ENCODE measurements at regions not wholly inside any gene's neighbourhood (a gene's known extent, or its start where the extent isn't known, plus 50 kb on each side); places are given as distances from the start of the nearest gene placed in this dataset.

DNA sequence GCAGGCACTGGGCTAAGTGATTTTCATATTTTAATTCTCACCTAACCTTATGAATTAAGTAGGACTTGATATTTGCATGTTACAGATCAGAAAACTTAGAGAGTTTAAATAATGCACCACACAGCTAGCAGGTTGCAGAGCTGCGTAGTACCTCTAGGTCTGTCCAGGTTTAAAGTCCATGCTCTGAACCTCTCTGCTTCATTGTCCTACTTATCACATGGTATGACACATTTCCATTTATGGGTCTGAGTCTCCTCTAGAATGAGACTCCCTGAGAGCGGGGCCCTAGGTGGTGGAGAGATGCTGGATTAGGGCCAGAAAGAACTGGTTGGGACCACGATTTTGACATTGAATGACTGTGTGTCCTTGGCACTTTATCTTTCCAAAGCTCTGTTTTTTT is 102.5 kb upstream of the USP24 start:
- TF ChIP-seq, protein P1, sequence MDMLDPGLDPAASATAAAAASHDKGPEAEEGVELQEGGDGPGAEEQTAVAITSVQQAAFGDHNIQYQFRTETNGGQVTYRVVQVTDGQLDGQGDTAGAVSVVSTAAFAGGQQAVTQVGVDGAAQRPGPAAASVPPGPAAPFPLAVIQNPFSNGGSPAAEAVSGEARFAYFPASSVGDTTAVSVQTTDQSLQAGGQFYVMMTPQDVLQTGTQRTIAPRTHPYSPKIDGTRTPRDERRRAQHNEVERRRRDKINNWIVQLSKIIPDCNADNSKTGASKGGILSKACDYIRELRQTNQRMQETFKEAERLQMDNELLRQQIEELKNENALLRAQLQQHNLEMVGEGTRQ (IDR thresholded peaks at IDR 0.05): no peak
- TF ChIP-seq CBX8 (IDR thresholded peaks at IDR 0.05): no peak
- TF ChIP-seq HDAC2 (IDR thresholded peaks at IDR 0.05): no peak
- no peak for TF ChIP-seq GATA3 (IDR thresholded peaks at IDR 0.05; ENCODE audit: borderline replicate concordance)
- TF ChIP-seq CEBPB (IDR thresholded peaks at IDR 0.05): no peak
- TF ChIP-seq FOSB (CRISPR knock-in tag; IDR thresholded peaks at IDR 0.05): no peak
- TF ChIP-seq, protein P2, sequence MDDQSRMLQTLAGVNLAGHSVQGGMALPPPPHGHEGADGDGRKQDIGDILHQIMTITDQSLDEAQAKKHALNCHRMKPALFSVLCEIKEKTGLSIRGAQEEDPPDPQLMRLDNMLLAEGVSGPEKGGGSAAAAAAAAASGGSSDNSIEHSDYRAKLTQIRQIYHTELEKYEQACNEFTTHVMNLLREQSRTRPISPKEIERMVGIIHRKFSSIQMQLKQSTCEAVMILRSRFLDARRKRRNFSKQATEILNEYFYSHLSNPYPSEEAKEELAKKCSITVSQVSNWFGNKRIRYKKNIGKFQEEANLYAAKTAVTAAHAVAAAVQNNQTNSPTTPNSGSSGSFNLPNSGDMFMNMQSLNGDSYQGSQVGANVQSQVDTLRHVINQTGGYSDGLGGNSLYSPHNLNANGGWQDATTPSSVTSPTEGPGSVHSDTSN (IDR thresholded peaks at IDR 0.05): no peak
- TF ChIP-seq, protein P3, sequence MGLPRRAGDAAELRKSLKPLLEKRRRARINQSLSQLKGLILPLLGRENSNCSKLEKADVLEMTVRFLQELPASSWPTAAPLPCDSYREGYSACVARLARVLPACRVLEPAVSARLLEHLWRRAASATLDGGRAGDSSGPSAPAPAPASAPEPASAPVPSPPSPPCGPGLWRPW (IDR thresholded peaks at IDR 0.05): no peak
- TF ChIP-seq, protein P4, sequence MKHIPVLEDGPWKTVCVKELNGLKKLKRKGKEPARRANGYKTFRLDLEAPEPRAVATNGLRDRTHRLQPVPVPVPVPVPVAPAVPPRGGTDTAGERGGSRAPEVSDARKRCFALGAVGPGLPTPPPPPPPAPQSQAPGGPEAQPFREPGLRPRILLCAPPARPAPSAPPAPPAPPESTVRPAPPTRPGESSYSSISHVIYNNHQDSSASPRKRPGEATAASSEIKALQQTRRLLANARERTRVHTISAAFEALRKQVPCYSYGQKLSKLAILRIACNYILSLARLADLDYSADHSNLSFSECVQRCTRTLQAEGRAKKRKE (CRISPR knock-in tag; IDR thresholded peaks at IDR 0.05; ENCODE audit: low read depth): no peak
- TF ChIP-seq EHF (CRISPR knock-in tag; IDR thresholded peaks at IDR 0.05): no peak
- no peak for TF ChIP-seq RFX5 (IDR thresholded peaks at IDR 0.05)
- TF ChIP-seq, protein P5, sequence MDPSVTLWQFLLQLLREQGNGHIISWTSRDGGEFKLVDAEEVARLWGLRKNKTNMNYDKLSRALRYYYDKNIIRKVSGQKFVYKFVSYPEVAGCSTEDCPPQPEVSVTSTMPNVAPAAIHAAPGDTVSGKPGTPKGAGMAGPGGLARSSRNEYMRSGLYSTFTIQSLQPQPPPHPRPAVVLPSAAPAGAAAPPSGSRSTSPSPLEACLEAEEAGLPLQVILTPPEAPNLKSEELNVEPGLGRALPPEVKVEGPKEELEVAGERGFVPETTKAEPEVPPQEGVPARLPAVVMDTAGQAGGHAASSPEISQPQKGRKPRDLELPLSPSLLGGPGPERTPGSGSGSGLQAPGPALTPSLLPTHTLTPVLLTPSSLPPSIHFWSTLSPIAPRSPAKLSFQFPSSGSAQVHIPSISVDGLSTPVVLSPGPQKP (IDR thresholded peaks at IDR 0.05; ENCODE audit: low read depth, low read length): no peak
- no peak for TF ChIP-seq KDM1A (IDR thresholded peaks at IDR 0.05; ENCODE audit: low read depth)
- no peak for TF ChIP-seq ZC3H11A (IDR thresholded peaks at IDR 0.05)
- TF ChIP-seq, protein P6, sequence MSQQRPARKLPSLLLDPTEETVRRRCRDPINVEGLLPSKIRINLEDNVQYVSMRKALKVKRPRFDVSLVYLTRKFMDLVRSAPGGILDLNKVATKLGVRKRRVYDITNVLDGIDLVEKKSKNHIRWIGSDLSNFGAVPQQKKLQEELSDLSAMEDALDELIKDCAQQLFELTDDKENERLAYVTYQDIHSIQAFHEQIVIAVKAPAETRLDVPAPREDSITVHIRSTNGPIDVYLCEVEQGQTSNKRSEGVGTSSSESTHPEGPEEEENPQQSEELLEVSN (IDR thresholded peaks at IDR 0.05; ENCODE audit: borderline replicate concordance, low read depth): no peak
- TF ChIP-seq, protein P7, sequence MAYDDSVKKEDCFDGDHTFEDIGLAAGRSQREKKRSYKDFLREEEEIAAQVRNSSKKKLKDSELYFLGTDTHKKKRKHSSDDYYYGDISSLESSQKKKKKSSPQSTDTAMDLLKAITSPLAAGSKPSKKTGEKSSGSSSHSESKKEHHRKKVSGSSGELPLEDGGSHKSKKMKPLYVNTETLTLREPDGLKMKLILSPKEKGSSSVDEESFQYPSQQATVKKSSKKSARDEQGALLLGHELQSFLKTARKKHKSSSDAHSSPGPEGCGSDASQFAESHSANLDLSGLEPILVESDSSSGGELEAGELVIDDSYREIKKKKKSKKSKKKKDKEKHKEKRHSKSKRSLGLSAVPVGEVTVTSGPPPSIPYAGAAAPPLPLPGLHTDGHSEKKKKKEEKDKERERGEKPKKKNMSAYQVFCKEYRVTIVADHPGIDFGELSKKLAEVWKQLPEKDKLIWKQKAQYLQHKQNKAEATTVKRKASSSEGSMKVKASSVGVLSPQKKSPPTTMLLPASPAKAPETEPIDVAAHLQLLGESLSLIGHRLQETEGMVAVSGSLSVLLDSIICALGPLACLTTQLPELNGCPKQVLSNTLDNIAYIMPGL (CRISPR knock-in tag; IDR thresholded peaks at IDR 0.05; ENCODE audit: borderline replicate concordance): no peak
- no peak for TF ChIP-seq EHMT2 (IDR thresholded peaks at IDR 0.05; ENCODE audit: low read depth)
- TF ChIP-seq FOXS1 (CRISPR knock-in tag; IDR thresholded peaks at IDR 0.05): no peak

DNA sequence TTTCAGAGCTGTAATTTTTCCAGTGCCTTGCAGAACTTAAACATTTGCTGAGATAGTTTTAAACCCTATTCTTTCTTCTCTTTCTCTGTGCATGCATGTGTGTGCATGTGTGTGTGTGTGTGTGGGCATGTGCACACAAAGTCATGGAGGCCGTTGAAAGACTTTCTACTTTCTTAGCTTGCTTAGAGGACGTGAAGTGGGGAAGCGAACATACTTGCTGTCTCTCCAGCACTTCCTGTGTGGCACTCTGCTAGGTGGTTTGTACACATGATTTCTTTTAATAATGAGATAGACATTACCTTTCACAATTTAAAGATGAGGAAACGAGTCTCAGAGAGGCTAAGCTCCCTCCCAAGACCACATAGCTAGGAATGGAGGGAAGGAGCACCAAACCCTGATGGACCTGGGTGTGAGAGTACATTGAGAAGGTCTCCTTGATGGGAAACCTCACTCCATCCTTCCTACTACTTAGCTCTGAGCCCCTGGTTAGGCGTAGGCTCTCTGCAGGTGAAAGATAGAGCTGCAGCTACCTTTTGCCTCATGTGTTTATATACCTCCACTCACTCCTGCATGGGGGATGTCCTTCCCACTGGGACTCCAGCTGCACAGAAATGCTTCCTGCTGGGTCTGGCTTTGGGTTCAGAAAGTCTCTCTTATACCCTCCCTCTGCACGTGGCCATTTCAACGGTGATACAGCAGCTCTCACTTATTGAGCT is 101.9 kb upstream of the USP24 start:
- no peak overlapping the region for H3K4me3 ChIP-seq
- peak overlapping the region; percentile 25 to 75; a peak in 5 of 6 replicates for H3K27ac ChIP-seq
- FAIRE-seq: no peak
- ChIA-PET CTCF (interaction anchor here (1.0 to 1.3 kb wide), 2 partner anchors 9 to 31 kb away, joined by 4 to 5 read pairs; no protein-coding TSS in a partner anchor), POLR2A (no interaction called here)
- no peak for TF ChIP-seq TP53 (CRISPR knock-in tag; IDR thresholded peaks at IDR 0.05)
- 90% methylated on average over 7 of the region's 7 CpGs for WGBS (ENCODE audit: missing lambda C conversion rate)
- no peaks in the 10 kb centered on the region for H3K9me3 ChIP-seq
- H3K4me1 ChIP-seq: peaks cover 29% of the 10 kb centered on the region
- no peak for DNase-seq (ENCODE audit: low read depth in 1 of 2, low spot score in 1 of 2)
- ATAC-seq: no peak
- no peak overlapping the region for H3K4me2 ChIP-seq

More for the DNA sequence above, 102.5 kb upstream of the USP24 start:
- FAIRE-seq (no peak), DNase-seq (ENCODE audit: low read depth in 1 of 2, low spot score in 1 of 2) (no peak), ATAC-seq (no peak)
- ChIA-PET CTCF (interaction anchor here (1.3 kb wide), 1 partner anchor 9 kb away, joined by 4 read pairs; no protein-coding TSS in a partner anchor), POLR2A (no interaction called here)
- peaks cover 29% of the 10 kb centered on the region for H3K4me1 ChIP-seq
- 79% methylated on average over 3 of the region's 3 CpGs for WGBS (ENCODE audit: missing lambda C conversion rate)
- no peak overlapping the region for H3K4me3 ChIP-seq
- H3K4me2 ChIP-seq: no peak overlapping the region
- H3K9me3 ChIP-seq: no peaks in the 10 kb centered on the region
- H3K27ac ChIP-seq: peak overlapping the region; percentile 25 to 75; a peak in 4 of 6 replicates
